A673 (cell line): ENCODE measurements at regions not wholly inside any gene's neighbourhood (a gene's known extent, or its start where the extent isn't known, plus 50 kb on each side); places are given as distances from the start of the nearest gene placed in this dataset.

Experiments used
- BruUV-seq: library from RNA; stranded (reverse); fragments of 400-500 nt; replicated peaks from 2 replicates; lab custom pipeline; 2021; lab: Mats Ljungman, UMichigan
- CTCF ChIA-PET: fragments of 300-600 bp; sonication (Branson Sonifier 250); formaldehyde crosslinking; loops from one replicate; lab custom pipeline; 2022; ENCODE audit warnings: antibody characterized with exemption; lab: Charles Lee
- POLR2A ChIA-PET: fragments of 300-600 bp; sonication (Branson Sonifier 250); formaldehyde crosslinking; loops from one replicate; lab custom pipeline; 2022; ENCODE audit warnings: antibody characterized with exemption; ENCODE audit not compliant: low non-redundant PET; lab: Charles Lee
- DNase-seq: peaks from one replicate; pipeline ENCODE4 v3.0.0-alpha.2; 2015; ENCODE audit warnings: low spot score
- H3K27ac ChIP-seq: fragments of 200-600 bp; sonication (generic); 2 replicates; pipeline ENCODE4 v1.5.1; 2016; ENCODE audit warnings: mixed run types, low read depth, mild to moderate bottlenecking, mixed read lengths, antibody characterized with exemption, low read length; ENCODE audit not compliant: poor library complexity, severe bottlenecking
- H3K27me3 ChIP-seq: fragments of 200-600 bp; sonication (generic); replicated peaks from 2 replicates; pipeline ENCODE4 v1.6.1; 2017; ENCODE audit warnings: mixed run types, low read depth, mild to moderate bottlenecking, mixed read lengths, antibody characterized with exemption, low read length; ENCODE audit not compliant: insufficient read depth, poor library complexity
- H3K36me3 ChIP-seq: fragments of 200-600 bp; sonication (generic); 2 replicates; pipeline ENCODE4 v1.6.1; 2016; ENCODE audit warnings: mixed run types, mild to moderate bottlenecking, mixed read lengths, antibody characterized with exemption, low read length; ENCODE audit not compliant: insufficient read depth, poor library complexity, severe bottlenecking
- H3K4me1 ChIP-seq: fragments of 200-600 bp; sonication (generic); 2 replicates; pipeline ENCODE4 v1.6.1; 2017; ENCODE audit warnings: mixed run types, mild to moderate bottlenecking, mixed read lengths, antibody characterized with exemption, low read length; ENCODE audit not compliant: insufficient read depth, poor library complexity, severe bottlenecking
- H3K4me3 ChIP-seq: fragments of 200-600 bp; sonication (generic); 2 replicates; pipeline ENCODE4 v1.5.1; 2016; ENCODE audit warnings: low read depth, mixed run types, mild to moderate bottlenecking, mixed read lengths, low read length; ENCODE audit not compliant: poor library complexity, severe bottlenecking
- H3K9me3 ChIP-seq: fragments of 200-600 bp; sonication (generic); 2 replicates; pipeline ENCODE4 v1.6.1; 2016; ENCODE audit warnings: mixed run types, low read depth, mild to moderate bottlenecking, mixed read lengths, antibody characterized with exemption, low read length; ENCODE audit not compliant: poor library complexity, severe bottlenecking
- EZH2 ChIP-seq: fragments of 200-600 bp; sonication (generic); IDR thresholded peaks from 2 replicates; pipeline ENCODE4 v1.6.1; 2017; ENCODE audit warnings: borderline replicate concordance, low read depth, mild to moderate bottlenecking, mixed read lengths, antibody characterized with exemption, low read length; ENCODE audit not compliant: poor library complexity, severe bottlenecking
- intact Hi-C: fragments of 100-400 bp; cut with micrococcal nuclease; formaldehyde crosslinking; loops from one replicate; pipeline ENCODE4 v1.10.0; 2022; ENCODE audit not compliant: unreplicated experiment
- TF ChIP-seq, protein P1 (sequence below): fragments of 300-800, 200-600 bp; sonication (generic); conservative IDR thresholded peaks from 2 replicates; pipeline ENCODE4 v1.5.1; 2017; ENCODE audit warnings: low read depth, mild to moderate bottlenecking, antibody characterized with exemption, low read length, moderate library complexity, mixed read lengths

DNA sequence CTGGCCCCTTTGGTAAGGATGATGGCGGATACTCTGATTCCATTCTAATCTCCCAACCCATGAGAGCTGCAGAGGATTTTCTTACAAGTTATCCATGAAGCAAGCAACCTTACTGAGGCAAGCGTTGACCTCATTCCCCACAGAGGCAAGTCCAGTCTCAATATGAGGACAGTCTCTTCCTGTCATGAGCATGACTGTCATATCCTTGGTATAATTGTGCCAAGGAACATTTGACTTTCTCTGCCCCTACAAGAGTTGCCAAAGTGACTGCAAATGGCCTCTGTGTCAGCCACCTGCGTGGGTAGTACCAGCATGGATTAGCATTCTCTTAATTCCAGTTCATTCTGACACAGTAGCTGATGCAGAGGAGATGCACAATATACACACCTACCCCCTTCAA lies 71.2 kb upstream of the TMEM158 start:
- ChIA-PET POLR2A (no interaction called here), CTCF (no interaction called here)
- BruUV-seq, result no TSS peak
- Histone ChIP-seq H3K4me3 (no peak overlapping the region), H3K4me1 (no peaks in the 10 kb centered on the region), H3K27me3 (peaks cover 4% of the 10 kb centered on the region), H3K36me3 (no peaks in the 10 kb centered on the region), H3K9me3 (no peaks in the 10 kb centered on the region), H3K27ac (no peak overlapping the region)
- no peak for TF ChIP-seq EZH2
- TF ChIP-seq, protein P1, sequence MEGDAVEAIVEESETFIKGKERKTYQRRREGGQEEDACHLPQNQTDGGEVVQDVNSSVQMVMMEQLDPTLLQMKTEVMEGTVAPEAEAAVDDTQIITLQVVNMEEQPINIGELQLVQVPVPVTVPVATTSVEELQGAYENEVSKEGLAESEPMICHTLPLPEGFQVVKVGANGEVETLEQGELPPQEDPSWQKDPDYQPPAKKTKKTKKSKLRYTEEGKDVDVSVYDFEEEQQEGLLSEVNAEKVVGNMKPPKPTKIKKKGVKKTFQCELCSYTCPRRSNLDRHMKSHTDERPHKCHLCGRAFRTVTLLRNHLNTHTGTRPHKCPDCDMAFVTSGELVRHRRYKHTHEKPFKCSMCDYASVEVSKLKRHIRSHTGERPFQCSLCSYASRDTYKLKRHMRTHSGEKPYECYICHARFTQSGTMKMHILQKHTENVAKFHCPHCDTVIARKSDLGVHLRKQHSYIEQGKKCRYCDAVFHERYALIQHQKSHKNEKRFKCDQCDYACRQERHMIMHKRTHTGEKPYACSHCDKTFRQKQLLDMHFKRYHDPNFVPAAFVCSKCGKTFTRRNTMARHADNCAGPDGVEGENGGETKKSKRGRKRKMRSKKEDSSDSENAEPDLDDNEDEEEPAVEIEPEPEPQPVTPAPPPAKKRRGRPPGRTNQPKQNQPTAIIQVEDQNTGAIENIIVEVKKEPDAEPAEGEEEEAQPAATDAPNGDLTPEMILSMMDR, result no peak
- intact Hi-C loops, result no loop called here
- DNase-seq, result no peak

DNA sequence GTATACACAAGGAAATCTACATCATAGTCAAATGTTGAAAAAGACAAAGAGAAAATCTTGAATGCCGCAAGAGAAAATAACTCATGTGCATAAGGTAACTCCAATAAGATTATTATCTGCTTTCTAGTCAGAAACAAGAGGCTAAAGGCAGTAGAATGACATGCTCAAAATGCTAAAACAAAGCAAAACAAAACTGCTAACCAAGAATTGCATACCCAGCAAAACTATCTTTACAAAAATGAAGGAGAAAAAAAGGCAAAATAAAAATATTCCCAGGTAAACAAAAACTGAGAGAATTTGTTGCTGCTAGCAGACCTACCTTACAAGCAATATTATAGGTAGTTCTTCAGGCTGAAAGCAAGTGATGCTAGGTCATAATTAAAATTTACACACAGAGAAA lies 76.4 kb upstream of the TMEM158 start:
- intact Hi-C loops, result no loop called here
- Histone ChIP-seq H3K36me3 (no peaks in the 10 kb centered on the region), H3K4me3 (no peak overlapping the region), H3K9me3 (no peaks in the 10 kb centered on the region), H3K4me1 (no peaks in the 10 kb centered on the region), H3K27me3 (peaks cover 2% of the 10 kb centered on the region), H3K27ac (no peak overlapping the region)
- BruUV-seq, result no TSS peak
- no peak for TF ChIP-seq EZH2
- TF ChIP-seq, protein P1, result no peak
- DNase-seq, result no peak
- ChIA-PET POLR2A (no interaction called here), CTCF (no interaction called here)

DNA sequence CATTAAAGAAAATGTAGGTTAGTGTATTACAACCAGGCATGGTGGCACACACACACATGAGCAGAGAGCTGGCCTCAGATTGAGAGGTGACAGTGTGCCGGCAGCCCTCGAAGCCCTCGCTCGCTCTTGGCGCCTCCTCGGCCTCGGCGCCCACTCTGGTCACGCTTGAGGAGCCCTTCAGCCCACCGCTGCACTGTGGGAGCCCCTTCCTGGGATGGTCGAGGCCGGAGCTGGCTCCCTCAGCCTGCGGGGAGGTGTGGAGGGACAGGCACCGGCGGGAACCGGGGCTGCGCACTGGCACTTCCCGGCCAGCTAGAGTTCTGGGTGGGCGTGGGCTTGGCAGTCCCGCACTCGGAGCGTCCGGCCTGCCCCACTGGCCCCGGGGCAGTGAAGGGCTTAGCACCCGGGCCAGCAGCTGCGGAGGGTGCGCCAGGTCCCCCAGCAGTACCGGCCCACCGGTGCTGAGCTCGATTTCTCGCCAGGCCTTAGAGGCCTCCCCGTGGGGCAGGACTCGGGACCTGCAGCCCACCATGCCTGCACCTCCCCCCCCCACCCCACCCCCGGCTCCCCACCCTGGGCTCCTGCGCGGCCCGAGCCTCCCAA lies 80.4 kb upstream of the TMEM158 start:
- intact Hi-C loops, result no loop called here
- no peaks in the 10 kb centered on the region for H3K36me3 ChIP-seq
- BruUV-seq, result no TSS peak
- no peak for DNase-seq
- no peaks in the 10 kb centered on the region for H3K9me3 ChIP-seq
- ChIA-PET CTCF (no interaction called here), POLR2A (no interaction called here)
- H3K4me3 ChIP-seq, result no peak overlapping the region
- no peaks in the 10 kb centered on the region for H3K27me3 ChIP-seq
- no peaks in the 10 kb centered on the region for H3K4me1 ChIP-seq
- H3K27ac ChIP-seq, result no peak overlapping the region
- TF ChIP-seq EZH2, result no peak
- TF ChIP-seq, protein P1, result no peak
